GM10248 (cell line): ENCODE measurements at regions not wholly inside any gene's neighbourhood (a gene's known extent, or its start where the extent isn't known, plus 50 kb on each side); places are given as distances from the start of the nearest gene placed in this dataset.

ENCODE experiments used
- CTCF ChIA-PET: fragments of 300-600 bp; sonication (Branson Sonifier 250); formaldehyde crosslinking; extraction: SDS; loops from one replicate; lab custom pipeline; 2021; ENCODE audit warnings: antibody characterized with exemption; lab: Yijun Ruan, JAX
- POLR2A ChIA-PET: fragments of 350-650 bp; sonication (Branson Sonifier 250); formaldehyde crosslinking; extraction: SDS; loops from one replicate; lab custom pipeline; 2020; ENCODE audit warnings: antibody characterized with exemption; lab: Yijun Ruan, JAX
- DNase-seq: peaks from one replicate; pipeline ENCODE4 v3.0.0; 2012; ENCODE audit errors: extremely low spot score
- CTCF ChIP-seq: IDR thresholded peaks from 2 replicates; pipeline ENCODE4 v1.5.1; 2012; ENCODE audit warnings: mild to moderate bottlenecking, low read depth; ENCODE audit errors: extremely low read depth, missing control alignments, control extremely low read depth

- TF ChIP-seq CTCF: no peak
- DNase-seq: no peak
- POLR2A ChIA-PET: no interaction called here
- CTCF ChIA-PET: no interaction called here
These were observed 417.7 kb upstream of the JAG1 start for GRCh38 chr20:11091511-11091910.

DNA sequence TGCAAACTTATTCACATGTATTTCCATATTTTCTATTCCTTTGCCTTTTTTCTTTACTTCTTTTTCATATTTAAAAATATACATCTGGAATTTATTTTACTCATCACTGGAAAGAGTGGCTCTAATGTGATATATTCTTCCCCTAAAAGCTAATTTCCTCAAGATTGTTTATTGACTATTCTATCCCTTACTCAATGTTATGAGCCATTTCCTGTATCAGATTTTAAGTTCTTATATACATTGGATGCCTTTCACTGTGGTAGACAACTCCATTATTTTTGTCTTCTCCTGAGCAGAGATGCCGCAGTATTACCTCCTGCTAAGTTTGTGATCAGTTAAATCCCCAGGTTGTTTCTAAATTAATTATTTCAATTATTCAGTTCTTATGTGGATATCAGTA lies 418.4 kb upstream of the JAG1 start:
- CTCF ChIA-PET: no interaction called here

GRCh38 chr20:11094196-11094595 lies 420.4 kb upstream of the JAG1 start:
- POLR2A ChIA-PET: no interaction called here

More for the DNA sequence above, 418.4 kb upstream of the JAG1 start:
- DNase-seq: no peak
- POLR2A ChIA-PET: no interaction called here
- no peak for TF ChIP-seq CTCF

GRCh38 chr20:11094711-11095110 lies 420.9 kb upstream of the JAG1 start:
- no peak for TF ChIP-seq CTCF
- ChIA-PET CTCF (no interaction called here), POLR2A (no interaction called here)
- DNase-seq: no peak

More at GRCh38 chr20:11094196-11094595, 420.4 kb upstream of the JAG1 start:
- no peak for TF ChIP-seq CTCF
- CTCF ChIA-PET: no interaction called here
- no peak for DNase-seq

- POLR2A ChIA-PET: no interaction called here
- DNase-seq: no peak
These were observed 425.1 kb upstream of the JAG1 start for GRCh38 chr20:11098888-11099287.

DNA sequence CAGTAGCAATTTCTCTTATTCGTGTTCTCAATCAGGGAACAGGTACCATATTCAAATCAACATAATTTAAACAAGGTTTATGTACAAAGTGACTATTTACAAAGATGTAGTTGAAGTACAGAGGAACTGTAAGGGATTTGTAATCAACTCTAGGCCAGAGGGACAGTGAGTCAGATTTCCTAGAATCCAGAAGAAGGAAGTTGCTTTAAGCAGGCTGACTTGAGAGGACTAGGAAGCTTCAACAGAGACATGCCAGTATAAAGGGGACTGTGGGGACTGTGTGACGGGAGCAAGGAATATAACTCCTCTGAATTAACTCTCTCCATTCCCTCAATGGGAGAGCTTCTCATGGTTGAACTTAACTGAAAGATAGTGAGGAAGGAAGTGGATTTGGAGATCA lies 427.4 kb upstream of the JAG1 start:
- no peak for DNase-seq
- POLR2A ChIA-PET: no interaction called here
- CTCF ChIA-PET: no interaction called here
- TF ChIP-seq CTCF: no peak

More at GRCh38 chr20:11098888-11099287, 425.1 kb upstream of the JAG1 start:
- TF ChIP-seq CTCF: no peak
- CTCF ChIA-PET: no interaction called here

DNA sequence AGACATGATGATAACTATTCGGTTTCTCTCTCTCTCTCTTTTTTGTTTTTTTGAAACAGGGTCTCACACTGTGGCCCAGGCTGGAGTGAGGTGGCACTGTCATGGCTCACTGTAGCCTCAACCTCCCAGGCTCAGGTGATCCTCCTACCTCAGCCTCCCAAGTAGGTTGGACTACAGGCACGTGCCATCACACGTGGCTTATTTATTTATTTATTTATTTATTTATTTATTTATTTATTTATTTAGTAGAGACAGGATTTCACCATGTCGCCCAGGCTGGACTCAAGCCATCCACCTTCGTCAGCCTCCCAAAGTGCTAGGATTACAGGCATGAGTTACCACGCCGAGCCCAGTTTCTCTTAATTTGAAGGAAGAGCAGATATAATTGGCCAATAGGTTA lies 427.9 kb upstream of the JAG1 start:
- no peak for TF ChIP-seq CTCF
- ChIA-PET POLR2A (no interaction called here), CTCF (no interaction called here)
- DNase-seq: no peak
